Left lobe of liver (tissue), 2 donors: ENCODE measurements at regions not wholly inside any gene's neighbourhood (a gene's known extent, or its start where the extent isn't known, plus 50 kb on each side); places are given as distances from the start of the nearest gene placed in this dataset.
"Not testable (repeated sequence)": the region's sequence is repeated elsewhere in the genome, so short reads cannot be mapped to it uniquely, and the experiment has no call there.

Experiments
- ATAC-seq: fragments of 200-7000 bp; cut with Tn5 transposase; one replicate; pipeline ENCODE4 v1.9.1; 2020; ENCODE audit warnings: mild to moderate bottlenecking, moderate library complexity
- DNase-seq: peaks from one replicate; pipeline ENCODE4 v3.0.0-alpha.2; 2020; ENCODE audit warnings: low spot score
- donor health status: DM: no; HTN: no; CAD: no; lungs with moderate emphysema.
- donor health status: DM: no; HTN: yes; CAD: no.

GRCh38 chr20:29687438-29687837 lies 1570.0 kb upstream of the DEFB115 start:
- no peak for DNase-seq
- no peak for ATAC-seq

- peak; percentile 60 for ATAC-seq
- DNase-seq: no peak
These were observed 1567.8 kb upstream of the DEFB115 start for GRCh38 chr20:29689411-29690225.

- no peak for DNase-seq
- no peak for ATAC-seq
These were observed 1567.2 kb upstream of the DEFB115 start for GRCh38 chr20:29690274-29690673.

- ATAC-seq (no peak), DNase-seq (no peak)
These were observed 1516.9 kb upstream of the DEFB115 start for GRCh38 chr20:29740601-29740950.

- DNase-seq (no peak), ATAC-seq (no peak)
These were observed 1516.4 kb upstream of the DEFB115 start for GRCh38 chr20:29740951-29741593.

GRCh38 chr20:29741594-29741893 lies 1515.9 kb upstream of the DEFB115 start:
- no peak for ATAC-seq

GRCh38 chr20:29741894-29742698 lies 1515.4 kb upstream of the DEFB115 start:
- ATAC-seq: no peak
- DNase-seq: no peak

More at GRCh38 chr20:29741594-29741893, 1515.9 kb upstream of the DEFB115 start:
- no peak for DNase-seq

- ATAC-seq: no peak
- no peak for DNase-seq
These were observed 1514.8 kb upstream of the DEFB115 start for GRCh38 chr20:29742699-29743100.

- ATAC-seq (no peak), DNase-seq (no peak)
These were observed 1514.1 kb upstream of the DEFB115 start for GRCh38 chr20:29743101-29743931.

GRCh38 chr20:29744071-29744470 lies 1513.4 kb upstream of the DEFB115 start:
- ATAC-seq (no peak), DNase-seq (no peak)

GRCh38 chr20:29745534-29746245 lies 1511.8 kb upstream of the DEFB115 start:
- not testable (repeated sequence) for ATAC-seq, DNase-seq

GRCh38 chr20:29750268-29750899 lies 1507.1 kb upstream of the DEFB115 start:
- ATAC-seq: no peak
- no peak for DNase-seq

- ATAC-seq, DNase-seq: not testable (repeated sequence)
These were observed 1504.6 kb upstream of the DEFB115 start for GRCh38 chr20:29752644-29753425.

- not testable (repeated sequence) for ATAC-seq, DNase-seq
These were observed 1504.1 kb upstream of the DEFB115 start for GRCh38 chr20:29753426-29753746.

GRCh38 chr20:29753879-29754278 lies 1503.6 kb upstream of the DEFB115 start:
- DNase-seq, ATAC-seq: not testable (repeated sequence)

- not testable (repeated sequence) for ATAC-seq, DNase-seq
These were observed 1501.5 kb upstream of the DEFB115 start for GRCh38 chr20:29755854-29756498.

- no peak for ATAC-seq
- DNase-seq: no peak
These were observed 1500.8 kb upstream of the DEFB115 start for GRCh38 chr20:29756664-29757063.

- not testable (repeated sequence) for ATAC-seq, DNase-seq
These were observed 1495.7 kb upstream of the DEFB115 start for GRCh38 chr20:29761621-29762385.
